HepG2 (cell line): ENCODE measurements at regions not wholly inside any gene's neighbourhood (a gene's known extent, or its start where the extent isn't known, plus 50 kb on each side); places are given as distances from the start of the nearest gene placed in this dataset.

Experiments
- ATAC-seq: fragments of 200-7000 bp; cut with Tn5 transposase; 3 replicates; pipeline ENCODE4 v1.9.1; 2020; ENCODE audit warnings: mild to moderate bottlenecking, moderate library complexity
- BruUV-seq: library from RNA; stranded (reverse); fragments of 400-500 nt; replicated peaks from 2 replicates; lab custom pipeline; 2021; lab: Mats Ljungman, UMichigan
- CTCF ChIA-PET: fragments of 300-600 bp; formaldehyde crosslinking; extraction: SDS; loops from one replicate; lab custom pipeline; 2021; ENCODE audit warnings: low total read pairs, inconsistent platforms, low intra/inter-chr PET ratio; lab: Yijun Ruan, JAX
- POLR2A ChIA-PET: fragments of 350-600 bp; sonication (Branson Sonifier 250); formaldehyde crosslinking; loops from one replicate; lab custom pipeline; 2020; ENCODE audit warnings: antibody characterized with exemption, inconsistent platforms; lab: Yijun Ruan, JAX
- DNase-seq: peaks from one replicate; pipeline ENCODE4 v3.0.0-alpha.2; 2015; ENCODE audit warnings: low spot score
- FAIRE-seq: peaks from 3 replicates; lab custom pipeline; 2011; peaks lifted over from hg19 to GRCh38; lab: Jason Lieb, UNC
- H2AFZ ChIP-seq: one replicate; pipeline ENCODE4 v1.6.1; 2011; ENCODE audit warnings: low read length, inconsistent platforms
- H3K27ac ChIP-seq: fragments of 300-600 bp; 3 replicates; pipeline ENCODE4 v1.8.0; 2011; ENCODE audit warnings: mixed run types, mild to moderate bottlenecking, mixed read lengths, low read length, inconsistent platforms; ENCODE audit not compliant: insufficient read depth; ENCODE audit errors: extremely low read length
- H3K27me3 ChIP-seq, 2 experiments: fragments of 200-600 bp in 1 of 2; 2 replicates in 1 of 2; 3 replicates in 1 of 2; pipeline versions ENCODE4 v1.6.0 to v1.8.0; 2011; ENCODE audit warnings: low read length in 2 of 2, mild to moderate bottlenecking in 2 of 2, moderate library complexity in 2 of 2, inconsistent platforms in 1 of 2; ENCODE audit not compliant: insufficient read depth in 2 of 2, control insufficient read depth in 1 of 2
- H3K36me3 ChIP-seq, 2 experiments: fragments of 200-600 bp in 1 of 2; replicated peaks in 1 of 2; 2 replicates in 1 of 2; 3 replicates in 1 of 2; pipeline versions ENCODE4 v1.5.1 to v1.8.0; 2011; ENCODE audit warnings: low read length in 2 of 2, inconsistent platforms in 1 of 2; ENCODE audit not compliant: insufficient read depth in 2 of 2, control insufficient read depth in 1 of 2
- H3K4me1 ChIP-seq: 2 replicates; pipeline ENCODE4 v1.5.1; 2012; ENCODE audit warnings: low read length, inconsistent platforms; ENCODE audit not compliant: insufficient read depth
- H3K4me2 ChIP-seq: 2 replicates; pipeline ENCODE4 v1.6.0; 2011; ENCODE audit warnings: low read depth, low read length, inconsistent platforms
- H3K4me3 ChIP-seq, 3 experiments: fragments of 200-600 bp in 1 of 3; sonication (generic), shearing (Covaris generic) in 1 of 3; replicated peaks in 1 of 3; 2 replicates each; pipeline ENCODE4 v1.5.1; 2011 to 2016; ENCODE audit warnings: low read length in 3 of 3, inconsistent platforms in 2 of 3, low read depth in 2 of 3, mild to moderate bottlenecking in 2 of 3, control low read depth in 1 of 3, mixed read lengths in 1 of 3; ENCODE audit not compliant: insufficient read depth in 1 of 3
- H3K79me2 ChIP-seq: one replicate; pipeline ENCODE4 v1.6.1; 2011; ENCODE audit warnings: low read length, inconsistent platforms; ENCODE audit not compliant: insufficient read depth
- H3K9ac ChIP-seq: 2 replicates; pipeline ENCODE4 v1.6.0; 2011; ENCODE audit warnings: mild to moderate bottlenecking, low read depth, low read length, inconsistent platforms; ENCODE audit not compliant: insufficient read depth
- H3K9me3 ChIP-seq: 2 replicates; pipeline ENCODE4 v1.5.1; 2012; ENCODE audit warnings: mild to moderate bottlenecking, low read length
- H4K20me1 ChIP-seq: 2 replicates; pipeline ENCODE4 v1.6.0; 2011; ENCODE audit warnings: inconsistent platforms, mild to moderate bottlenecking, low read length, moderate library complexity; ENCODE audit not compliant: insufficient read depth
- CREM ChIP-seq, 2 experiments: sonication (generic) in 1 of 2; formaldehyde crosslinking in 1 of 2; IDR thresholded peaks; 2 replicates each; pipeline versions ENCODE4 v1.4.0 to v1.6.1; 2016 to 2020; ENCODE audit warnings: antibody characterized with exemption in 1 of 2, mild to moderate bottlenecking in 1 of 2, missing genetic modification reagents in 1 of 2
- GABPA ChIP-seq, 2 experiments: IDR thresholded peaks; 2 replicates each; pipeline ENCODE4 v1.6.1; 2011 to 2016; ENCODE audit warnings: low read depth in 2 of 2, low read length in 1 of 2, missing biosample characterization in 1 of 2, missing genetic modification characterization in 1 of 2
- MAX ChIP-seq: IDR thresholded peaks from 2 replicates; pipeline ENCODE4 v1.6.1; 2012; ENCODE audit warnings: inconsistent platforms
- MAZ ChIP-seq, 2 experiments: sonication (generic) in 1 of 2; formaldehyde crosslinking in 1 of 2; IDR thresholded peaks; 2 replicates each; pipeline versions ENCODE4 v1.5.0 to v1.6.1; 2012 to 2020; ENCODE audit warnings: low read depth in 2 of 2, mild to moderate bottlenecking in 2 of 2, borderline replicate concordance in 1 of 2, improper control_type of control experiment in 1 of 2, low read length in 1 of 2, missing genetic modification reagents in 1 of 2, moderate library complexity in 1 of 2
- PHF21A ChIP-seq: sonication (generic); formaldehyde crosslinking; IDR thresholded peaks from 2 replicates; pipeline ENCODE4 v1.5.0; 2020; ENCODE audit warnings: mild to moderate bottlenecking, missing genetic modification reagents
- ZNF558 ChIP-seq: sonication (generic); formaldehyde crosslinking; IDR thresholded peaks from 2 replicates; pipeline ENCODE4 v1.9.0; 2022; ENCODE audit warnings: mild to moderate bottlenecking, missing genetic modification reagents, borderline replicate concordance
- WGBS: methylation state at CpG from one replicate; pipeline ENCODE4 v1.1.6; 2017; ENCODE audit warnings: low lambda C conversion rate; 5-methylcytosine and 5-hydroxymethylcytosine counted together
- in situ Hi-C: cut with HindIII; loops from 2 replicates; pipeline ENCODE4 v1.10.0; 2017; ENCODE audit warnings: low pct_unique_long_range_greater_than_20kb; ENCODE audit not compliant: extremely low pct_ligation_motif_present
- intact Hi-C: fragments of 100-400 bp; cut with micrococcal nuclease; formaldehyde crosslinking; loops from one replicate; pipeline ENCODE4 v1.10.0; 2022; ENCODE audit not compliant: unreplicated experiment

GRCh38 chr20:53774461-53775203 lies 181.0 kb upstream of the ZNF217 start:
- 92% methylated on average over 9 of the region's 9 CpGs for WGBS
- no peak for FAIRE-seq
- no peak overlapping the region for H3K4me3 ChIP-seq
- ChIA-PET POLR2A (interaction anchor here (1.0 to 4.7 kb wide), 6 partner anchors 9 to 195 kb away, joined by 4 to 40 read pairs (median 4); no protein-coding TSS in a partner anchor), CTCF (no interaction called here)
- DNase-seq, result no peak
- no peaks in the 10 kb centered on the region for H3K79me2 ChIP-seq
- BruUV-seq, result no TSS peak
- no peaks in the 10 kb centered on the region for H3K27me3 ChIP-seq
- H3K4me2 ChIP-seq, result no peak overlapping the region
- no peaks in the 10 kb centered on the region for H4K20me1 ChIP-seq
- in situ Hi-C loops, result no loop called here
- H2AFZ ChIP-seq, result no peak overlapping the region
- no peaks in the 10 kb centered on the region for H3K9me3 ChIP-seq
- H3K36me3 ChIP-seq, result no peaks in the 10 kb centered on the region
- TF ChIP-seq PHF21A (CRISPR knock-in tag) (peak; percentile 19; the same call in 1 of the 2 replicates), CREM (IDR thresholded peaks at IDR 0.05) (0 out of 2 replicates have a peak, but pooled peaks have one; percentile 18), CREM (CRISPR knock-in tag; IDR thresholded peaks at IDR 0.05) (no peak), ZNF558 (CRISPR knock-in tag) (no peak), MAX (no peak), MAZ (IDR thresholded peaks at IDR 0.05; ENCODE audit: borderline replicate concordance, low read depth, low read length) (no peak), MAZ (CRISPR knock-in tag; IDR thresholded peaks at IDR 0.05; ENCODE audit: low read depth) (0 out of 2 replicates have a peak, but pooled peaks have one; percentile 25), GABPA (IDR thresholded peaks at IDR 0.05; ENCODE audit: low read depth, low read length) (no peak), GABPA (CRISPR knock-in tag; IDR thresholded peaks at IDR 0.05; ENCODE audit: low read depth) (0 out of 2 replicates have a peak, but pooled peaks have one; percentile 16)
- H3K27ac ChIP-seq, result peak overlapping the region; percentile 56
- intact Hi-C loops, result no loop called here
- no peak for ATAC-seq
- H3K9ac ChIP-seq, result no peak overlapping the region
- peaks cover 73% of the 10 kb centered on the region for H3K4me1 ChIP-seq
